HG03159 (cell line): ENCODE measurements at regions not wholly inside any gene's neighbourhood (a gene's known extent, or its start where the extent isn't known, plus 50 kb on each side); places are given as distances from the start of the nearest gene placed in this dataset.

Experiments
- ATAC-seq: cut with Tn5 transposase; IDR thresholded peaks from one replicate; pipeline ENCODE4 v1.9.1; 2021; ENCODE audit warnings: mild to moderate bottlenecking, moderate library complexity; ENCODE audit not compliant: unreplicated experiment

DNA sequence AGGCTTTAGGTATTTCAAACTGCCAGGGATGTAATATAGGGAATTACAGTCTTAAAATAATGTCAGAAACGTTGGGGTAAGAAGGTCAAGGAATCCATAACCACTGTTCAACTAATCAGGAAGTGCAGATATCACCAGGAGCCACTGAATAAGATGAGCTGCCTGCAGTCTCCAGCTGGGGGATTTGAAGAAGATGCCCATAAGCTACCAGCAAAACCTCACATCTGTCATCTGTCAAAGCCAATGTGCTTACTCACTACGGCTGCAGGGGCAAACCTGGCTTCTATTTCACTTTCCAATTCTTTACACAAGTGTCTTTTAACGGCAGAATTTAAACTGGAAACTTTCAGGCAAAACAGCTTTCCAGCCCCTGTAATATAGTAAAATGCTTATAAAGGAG, 1410.1 kb upstream of the ATXN8OS start:
- ATAC-seq: no peak

DNA sequence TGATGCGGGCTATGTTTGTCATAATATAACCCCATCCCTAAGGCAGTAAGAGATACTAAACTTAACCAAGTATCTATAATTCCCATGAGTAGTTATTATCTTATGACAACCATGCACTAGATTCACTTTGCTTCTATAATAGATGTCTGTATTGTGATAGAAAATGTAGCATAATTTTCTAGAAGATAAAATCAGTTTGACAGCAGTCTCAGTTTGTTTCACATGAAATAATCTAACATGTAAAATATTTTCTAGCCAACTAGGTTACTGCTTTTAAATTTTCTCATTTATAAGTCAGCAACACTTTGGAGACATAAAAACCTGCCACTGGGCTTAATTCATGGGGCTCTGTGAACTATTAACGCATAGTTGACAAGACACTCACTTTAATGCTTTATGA, 1410.7 kb upstream of the ATXN8OS start:
- no peak for ATAC-seq

DNA sequence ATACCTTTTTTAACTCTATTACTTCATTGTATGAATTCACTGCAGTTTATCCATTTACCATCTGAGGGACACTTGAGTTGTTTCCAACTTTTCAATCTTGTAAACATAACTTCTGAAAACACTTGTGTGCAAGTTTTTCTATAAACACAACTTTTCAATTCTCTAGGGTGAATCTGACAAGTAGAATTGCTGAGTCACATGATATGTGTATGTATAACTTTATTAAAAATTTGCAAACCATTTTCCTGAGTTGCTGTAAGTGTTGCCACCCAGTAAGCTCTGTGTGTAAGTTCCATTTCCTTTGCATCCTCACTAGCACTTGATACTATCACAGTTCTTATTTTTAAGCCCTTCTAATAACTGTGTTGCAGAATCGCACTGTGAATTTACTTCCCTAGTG, 1415.6 kb upstream of the ATXN8OS start:
- no peak for ATAC-seq

- no peak for ATAC-seq
Observed at GRCh38 chr13:68690567-68690966, 1417.1 kb upstream of the ATXN8OS start.

DNA sequence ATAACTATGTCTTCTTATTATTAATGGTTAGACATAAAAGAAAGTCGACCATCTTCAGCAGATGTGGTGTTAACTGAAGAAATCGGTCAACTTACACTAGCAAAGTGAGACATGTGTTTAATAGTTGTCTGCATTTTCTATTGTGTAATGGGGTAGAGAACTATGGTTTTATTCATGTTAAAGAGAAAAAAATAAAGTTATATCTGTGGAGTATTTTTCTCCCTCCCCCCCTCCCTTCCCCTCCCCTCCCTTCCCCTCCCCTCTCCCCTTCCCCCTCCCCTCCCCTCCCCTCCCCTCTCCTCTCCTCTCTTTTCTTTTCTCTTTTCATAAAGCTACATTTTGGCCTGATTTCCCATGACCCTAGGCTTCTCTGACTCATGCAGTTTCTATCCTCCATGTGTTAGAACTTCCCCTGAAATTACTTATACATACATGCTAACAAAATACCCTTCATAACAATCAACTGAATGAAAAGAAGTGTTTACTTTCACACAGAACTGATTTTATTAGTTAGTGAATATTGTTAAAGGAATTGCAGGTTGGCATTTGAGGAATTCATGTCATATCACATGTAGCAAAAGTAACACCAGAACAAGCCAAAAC, 1431.0 kb upstream of the ATXN8OS start:
- no peak for ATAC-seq

GRCh38 chr13:68675209-68675608, 1432.4 kb upstream of the ATXN8OS start:
- no peak for ATAC-seq

- no peak for ATAC-seq
Observed at GRCh38 chr13:68667863-68668262, 1437.7 kb upstream of the PCDH9 start.

- no peak for ATAC-seq
Observed at GRCh38 chr13:68666774-68667397, 1436.8 kb upstream of the PCDH9 start.

DNA sequence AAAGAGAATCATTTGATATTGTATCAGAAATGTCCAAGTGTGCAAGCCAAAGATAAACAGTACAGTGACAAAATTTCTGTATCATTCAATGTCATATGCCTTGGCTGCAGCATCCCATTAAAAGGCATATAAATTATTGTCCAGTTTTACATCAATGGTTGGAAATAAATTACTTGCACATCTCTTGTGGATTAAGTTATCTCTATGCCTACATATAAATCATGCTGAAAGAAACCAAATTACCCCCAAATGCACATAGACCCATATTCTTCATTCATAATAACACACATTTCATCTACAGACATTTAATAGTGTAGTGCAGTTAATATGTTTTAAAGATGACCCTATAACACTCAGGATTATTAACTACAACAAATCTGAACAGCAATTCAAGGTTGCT, 1415.7 kb upstream of the PCDH9 start:
- ATAC-seq: no peak

DNA sequence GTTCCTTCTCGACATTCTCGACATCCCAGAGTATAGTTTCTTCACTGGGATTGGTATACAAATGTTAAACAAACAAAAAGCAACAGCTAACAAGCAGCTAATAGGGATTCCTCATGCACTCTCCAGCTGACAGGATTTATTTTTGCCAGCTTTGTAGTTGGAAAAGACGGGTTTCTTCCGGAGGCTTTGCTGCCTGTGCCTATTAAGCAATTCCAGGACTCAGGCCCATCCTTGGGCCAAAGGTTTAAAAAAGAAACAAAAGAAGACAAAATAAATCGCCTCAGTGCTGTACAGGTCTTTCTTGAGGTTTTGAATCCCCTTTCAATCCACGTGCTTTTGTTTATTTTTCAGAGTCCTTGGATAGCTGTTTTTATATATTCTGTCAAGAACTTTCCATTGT, 1414.5 kb upstream of the PCDH9 start:
- ATAC-seq: no peak

DNA sequence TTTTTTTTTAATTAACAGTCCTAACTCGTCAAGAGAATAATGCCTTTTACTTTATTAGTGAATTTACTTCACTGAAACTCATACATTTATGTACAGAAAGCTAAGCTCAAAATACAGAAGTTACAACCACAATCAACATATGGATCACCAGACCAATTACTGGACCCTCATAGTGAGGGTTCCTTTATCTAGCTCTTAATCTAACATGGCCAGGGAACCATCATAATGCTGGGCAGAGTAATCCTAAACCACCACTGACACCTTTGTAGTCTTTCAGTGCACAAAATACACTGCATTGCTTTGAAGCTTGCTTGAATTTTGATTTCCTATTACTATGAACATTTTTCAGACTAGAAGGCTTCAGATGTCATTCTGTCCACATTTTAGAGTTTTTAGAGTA, 1406.6 kb upstream of the PCDH9 start:
- no peak for ATAC-seq

DNA sequence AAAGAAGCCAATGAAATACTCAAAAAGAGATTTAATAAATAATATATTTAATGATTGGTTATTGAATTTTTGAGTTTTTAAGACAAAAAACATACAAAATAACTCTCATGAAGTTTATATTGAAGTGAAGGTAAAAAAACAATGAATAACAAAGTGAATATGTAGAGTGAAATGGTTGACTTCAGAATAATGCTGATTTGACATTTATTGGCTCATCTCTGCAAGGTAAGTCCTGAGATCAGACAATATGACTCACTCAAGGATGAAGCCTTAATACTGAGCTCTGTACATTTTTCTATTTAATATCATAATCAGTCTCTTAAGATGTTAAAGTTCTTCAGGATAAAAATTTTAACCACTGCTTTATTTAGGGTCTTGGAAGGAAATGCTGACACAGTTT, 1398.9 kb upstream of the PCDH9 start:
- no peak for ATAC-seq

DNA sequence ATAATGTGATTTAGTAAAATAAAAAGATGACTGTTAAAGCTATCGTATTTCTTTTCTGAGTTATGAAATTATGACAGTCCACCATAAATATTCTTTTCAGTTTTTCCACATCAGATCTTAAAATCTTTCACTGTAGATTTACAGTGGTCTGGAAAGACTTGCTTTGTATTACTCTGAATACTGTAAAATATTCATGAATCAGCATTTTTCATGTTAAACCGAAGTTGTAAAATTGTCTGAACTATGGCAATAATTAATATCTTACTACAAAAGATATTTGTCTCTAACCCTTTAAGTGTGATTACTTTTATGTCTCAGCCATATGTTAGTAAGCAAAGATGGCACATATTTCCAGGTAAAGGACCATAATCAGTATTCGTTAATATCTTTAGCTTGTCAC, 1397.2 kb upstream of the PCDH9 start:
- no peak for ATAC-seq

GRCh38 chr13:68616600-68617222, 1386.6 kb upstream of the PCDH9 start:
- no peak for ATAC-seq

GRCh38 chr13:68609661-68610060, 1379.5 kb upstream of the PCDH9 start:
- ATAC-seq: no peak

DNA sequence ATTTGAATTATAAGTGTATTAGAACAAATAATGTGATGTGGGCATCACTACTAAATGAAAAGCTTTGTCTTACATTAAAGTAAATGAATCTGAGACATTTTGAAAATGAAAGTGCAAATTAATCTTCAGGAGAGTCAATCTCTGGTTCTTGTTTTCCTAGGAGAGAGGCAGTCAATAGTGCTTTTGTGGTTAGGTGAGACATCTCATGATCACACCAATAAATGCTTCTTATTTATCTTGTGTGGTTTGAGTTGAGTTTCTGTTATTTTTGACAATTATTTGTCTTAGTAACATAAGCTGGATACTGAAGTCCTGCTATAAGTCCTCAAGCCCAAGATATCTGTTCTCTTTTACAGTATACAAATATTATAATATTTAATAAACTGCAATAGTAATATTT, 1378.0 kb upstream of the PCDH9 start:
- no peak for ATAC-seq

DNA sequence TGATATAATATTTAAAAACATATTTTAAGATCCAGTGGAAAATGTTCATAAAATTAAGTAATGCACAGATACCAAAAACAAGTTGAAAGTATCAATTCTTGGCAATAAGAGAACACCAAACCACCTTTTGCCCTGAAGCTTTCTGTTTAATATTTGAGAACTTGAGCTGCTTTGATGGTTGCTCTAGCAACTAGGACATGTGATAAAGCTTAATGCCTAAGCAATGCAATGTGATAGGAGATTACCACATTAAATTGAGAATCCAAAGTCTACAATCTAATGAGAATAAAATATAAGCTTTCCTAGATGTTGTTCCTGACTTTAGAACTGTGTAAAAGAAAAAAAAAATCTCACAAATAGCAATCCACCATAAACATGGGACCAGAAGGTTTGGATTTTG, 1367.5 kb upstream of the PCDH9 start:
- ATAC-seq: no peak

GRCh38 chr13:68588623-68589022, 1358.5 kb upstream of the PCDH9 start:
- ATAC-seq: peak; percentile 100

DNA sequence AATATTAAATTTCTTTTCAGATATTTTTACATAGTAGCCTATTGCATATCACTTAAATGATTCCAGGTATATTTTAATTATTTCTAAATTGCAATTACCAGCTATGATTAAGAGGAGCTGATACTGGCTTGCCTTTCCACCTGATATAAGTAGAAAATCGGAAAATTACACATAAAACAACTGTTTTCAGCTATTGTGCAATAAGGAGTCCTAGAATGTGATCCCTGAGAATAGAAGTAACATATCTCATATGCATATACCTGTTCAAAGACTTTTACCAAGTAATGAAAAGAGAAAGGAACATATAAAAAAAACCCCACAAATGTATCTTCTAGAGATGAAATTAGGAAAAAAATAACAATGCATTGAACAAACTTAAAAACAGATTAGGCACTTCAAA, 1354.6 kb upstream of the PCDH9 start:
- ATAC-seq: no peak

- no peak for ATAC-seq
Observed at GRCh38 chr13:68574053-68574452, 1343.9 kb upstream of the PCDH9 start.

- no peak for ATAC-seq
Observed at GRCh38 chr13:68551701-68552522, 1321.8 kb upstream of the PCDH9 start.

- peak; percentile 80 for ATAC-seq
Observed at GRCh38 chr13:68550330-68550729, 1320.2 kb upstream of the PCDH9 start.
